ENCODE measurements at regions not wholly inside any gene's neighbourhood (a gene's known extent, or its start where the extent isn't known, plus 50 kb on each side); places are given as distances from the start of the nearest gene placed in this dataset. TPM values are rescaled to one million over a fixed set of nuclear protein-coding genes. Genes with fewer than 3 reads are reported as not detected.

- no peaks in the 10 kb centered on the region for H3K9me3 ChIP-seq (ENCODE audit: low read depth)
- no peak for DNase-seq
- in situ Hi-C loops (cut with MboI) = no loop called here
- H2AFZ ChIP-seq = no peak overlapping the region
- no peak overlapping the region for H3K9ac ChIP-seq
- peaks cover 7% of the 10 kb centered on the region for H3K27me3 ChIP-seq (replicated peaks; ENCODE audit: insufficient read depth)
- H4K20me1 ChIP-seq (ENCODE audit: insufficient read depth) = no peaks in the 10 kb centered on the region
- H3K4me1 ChIP-seq (ENCODE audit: insufficient read depth) = no peaks in the 10 kb centered on the region
- no peaks in the 10 kb centered on the region for H3F3A ChIP-seq (ENCODE audit: insufficient read depth)
- 13 to 21% methylated on average over 2 of the region's 2 CpGs for WGBS, 2 experiments (ENCODE audit: low coverage in 1 of 2, low lambda C conversion rate in 2 of 2, missing lambda C conversion rate in 2 of 2)
- no peak for TF ChIP-seq EZH2 (IDR thresholded peaks at IDR 0.05; ENCODE audit: insufficient read depth, poor library complexity, severe bottlenecking)
- TF ChIP-seq EZH2phosphoT487 (IDR thresholded peaks at IDR 0.05; ENCODE audit: insufficient read depth, low read depth) = no peak
- H3K79me2 ChIP-seq (ENCODE audit: insufficient read depth) = no peaks in the 10 kb centered on the region
- H3K27ac ChIP-seq = no peak overlapping the region
- H3K36me3 ChIP-seq (ENCODE audit: low read depth) = no peaks in the 10 kb centered on the region
- H3K4me3 ChIP-seq = no peak overlapping the region
- no peak overlapping the region for H3K4me2 ChIP-seq (ENCODE audit: unreplicated experiment)
- H3K9me2 ChIP-seq (ENCODE audit: insufficient read depth) = no peaks in the 10 kb centered on the region
These were observed 77.3 kb upstream of the ANO6 start for GRCh38 chr12:45138609-45139008.

GRCh38 chr12:45148006-45148405, 67.9 kb upstream of the ANO6 start:
- Histone ChIP-seq H3K9me2 (ENCODE audit: insufficient read depth) (no peaks in the 10 kb centered on the region), H3K9ac (no peak overlapping the region), H3K27me3 (replicated peaks; ENCODE audit: insufficient read depth) (no peaks in the 10 kb centered on the region), H3K4me3 (no peak overlapping the region), H3K27ac (no peak overlapping the region), H3K4me1 (ENCODE audit: insufficient read depth) (no peaks in the 10 kb centered on the region), H3K4me2 (ENCODE audit: unreplicated experiment) (no peak overlapping the region), H2AFZ (no peak overlapping the region), H3K79me2 (ENCODE audit: insufficient read depth) (no peaks in the 10 kb centered on the region), H3K9me3 (ENCODE audit: low read depth) (no peaks in the 10 kb centered on the region), H3F3A (ENCODE audit: insufficient read depth) (no peaks in the 10 kb centered on the region), H3K36me3 (ENCODE audit: low read depth) (no peaks in the 10 kb centered on the region), H4K20me1 (ENCODE audit: insufficient read depth) (no peaks in the 10 kb centered on the region)
- DNase-seq = no peak
- in situ Hi-C loops (cut with MboI) = no loop called here
- TF ChIP-seq EZH2 (IDR thresholded peaks at IDR 0.05; ENCODE audit: insufficient read depth, poor library complexity, severe bottlenecking) (no peak), EZH2phosphoT487 (IDR thresholded peaks at IDR 0.05; ENCODE audit: insufficient read depth, low read depth) (no peak)
- 13 to 25% methylated on average over 1 of the region's 1 CpG for WGBS, 2 experiments (ENCODE audit: low coverage in 1 of 2, low lambda C conversion rate in 2 of 2, missing lambda C conversion rate in 2 of 2)

- Histone ChIP-seq H3K4me2 (ENCODE audit: unreplicated experiment) (no peak overlapping the region), H2AFZ (no peak overlapping the region), H3K9ac (no peak overlapping the region), H3K4me1 (ENCODE audit: insufficient read depth) (no peaks in the 10 kb centered on the region), H3K36me3 (ENCODE audit: low read depth) (no peaks in the 10 kb centered on the region), H3K79me2 (ENCODE audit: insufficient read depth) (no peaks in the 10 kb centered on the region), H3K4me3 (no peak overlapping the region), H4K20me1 (ENCODE audit: insufficient read depth) (no peaks in the 10 kb centered on the region), H3K9me3 (ENCODE audit: low read depth) (no peaks in the 10 kb centered on the region), H3K9me2 (ENCODE audit: insufficient read depth) (no peaks in the 10 kb centered on the region), H3K27me3 (replicated peaks; ENCODE audit: insufficient read depth) (no peaks in the 10 kb centered on the region), H3F3A (ENCODE audit: insufficient read depth) (no peaks in the 10 kb centered on the region), H3K27ac (no peak overlapping the region)
- in situ Hi-C loops (cut with MboI) = no loop called here
- no peak for TF ChIP-seq EZH2 (IDR thresholded peaks at IDR 0.05; ENCODE audit: insufficient read depth, poor library complexity, severe bottlenecking)
- TF ChIP-seq EZH2phosphoT487 (IDR thresholded peaks at IDR 0.05; ENCODE audit: insufficient read depth, low read depth) = no peak
- 75 to 82% methylated on average over 3 of the region's 3 CpGs for WGBS, 2 experiments (ENCODE audit: low coverage in 1 of 2, low lambda C conversion rate in 2 of 2, missing lambda C conversion rate in 2 of 2)
- no peak for DNase-seq
These were observed 67.3 kb upstream of the ANO6 start for GRCh38 chr12:45148619-45149018.

GRCh38 chr12:45165284-45165683, 50.6 kb upstream of the ANO6 start:
- DNase-seq = no peak
- Histone ChIP-seq H3K9ac (no peak overlapping the region), H3K27ac (no peak overlapping the region), H3K9me2 (ENCODE audit: insufficient read depth) (no peaks in the 10 kb centered on the region), H3K4me2 (ENCODE audit: unreplicated experiment) (no peak overlapping the region), H3K79me2 (ENCODE audit: insufficient read depth) (no peaks in the 10 kb centered on the region), H3K9me3 (ENCODE audit: low read depth) (no peaks in the 10 kb centered on the region), H3K27me3 (replicated peaks; ENCODE audit: insufficient read depth) (no peaks in the 10 kb centered on the region; the same call in 1 of the 2 replicates), H3K36me3 (ENCODE audit: low read depth) (no peaks in the 10 kb centered on the region), H3K4me3 (no peak overlapping the region), H4K20me1 (ENCODE audit: insufficient read depth) (no peaks in the 10 kb centered on the region), H2AFZ (no peak overlapping the region), H3F3A (ENCODE audit: insufficient read depth) (no peaks in the 10 kb centered on the region), H3K4me1 (ENCODE audit: insufficient read depth) (no peaks in the 10 kb centered on the region)
- in situ Hi-C loops (cut with MboI) = no loop called here
- TF ChIP-seq EZH2 (IDR thresholded peaks at IDR 0.05; ENCODE audit: insufficient read depth, poor library complexity, severe bottlenecking) = no peak
- 40 to 77% methylated on average over 1 of the region's 1 CpG for WGBS, 2 experiments (ENCODE audit: low coverage in 1 of 2, low lambda C conversion rate in 2 of 2, missing lambda C conversion rate in 2 of 2)

GRCh38 chr12:45166056-45166455, 49.8 kb upstream of the ANO6 start:
- no peaks in the 10 kb centered on the region for H3K4me1 ChIP-seq (ENCODE audit: insufficient read depth)
- no peaks in the 10 kb centered on the region; the same call in 1 of the 2 replicates for H3K27me3 ChIP-seq (replicated peaks; ENCODE audit: insufficient read depth)
- no peaks in the 10 kb centered on the region for H3K9me3 ChIP-seq (ENCODE audit: low read depth)
- in situ Hi-C loops (cut with MboI) = no loop called here
- no peak overlapping the region for H3K4me3 ChIP-seq
- no peaks in the 10 kb centered on the region for H3F3A ChIP-seq (ENCODE audit: insufficient read depth)
- no peak for DNase-seq
- TF ChIP-seq EZH2phosphoT487 (IDR thresholded peaks at IDR 0.05; ENCODE audit: insufficient read depth, low read depth) = no peak
- TF ChIP-seq EZH2 (IDR thresholded peaks at IDR 0.05; ENCODE audit: insufficient read depth, poor library complexity, severe bottlenecking) = no peak
- H3K36me3 ChIP-seq (ENCODE audit: low read depth) = no peaks in the 10 kb centered on the region
- no peak overlapping the region for H3K4me2 ChIP-seq (ENCODE audit: unreplicated experiment)
- no peak overlapping the region for H2AFZ ChIP-seq
- H3K27ac ChIP-seq = no peak overlapping the region
- H4K20me1 ChIP-seq (ENCODE audit: insufficient read depth) = no peaks in the 10 kb centered on the region
- no peak overlapping the region for H3K9ac ChIP-seq
- no peaks in the 10 kb centered on the region for H3K9me2 ChIP-seq (ENCODE audit: insufficient read depth)
- no peaks in the 10 kb centered on the region for H3K79me2 ChIP-seq (ENCODE audit: insufficient read depth)

Small RNA genes lying in the stretch of these regions (small RNA-seq; reads per million reads assigned to genes)
- not detected for gene RNA5SP361 (ENCODE audit: low read depth, low replicate concordance)
